Tibial nerve (tissue), 4 donors: ENCODE measurements at regions not wholly inside any gene's neighbourhood (a gene's known extent, or its start where the extent isn't known, plus 50 kb on each side); places are given as distances from the start of the nearest gene placed in this dataset.

ENCODE experiments used
- EP300 ChIP-seq, 2 donors: sonication (generic); formaldehyde crosslinking; IDR thresholded peaks; one replicate each; pipeline ENCODE4 v1.6.1; 2017; ENCODE audit warnings: antibody characterized with exemption in 2 of 2, mild to moderate bottlenecking in 1 of 2
- POLR2A ChIP-seq, 2 donors: fragments of 450-650 bp; IDR thresholded peaks; one replicate each; pipeline ENCODE4 v1.6.1; 2017; ENCODE audit warnings: antibody characterized with exemption in 2 of 2, mild to moderate bottlenecking in 2 of 2, moderate library complexity in 2 of 2
- TF ChIP-seq, protein P1 (sequence below), 5 experiments: fragments of 200-600 bp in 3 of 5; fragments of 450-650 bp in 2 of 5; sonication (generic) in 3 of 5; IDR thresholded peaks; one replicate each; pipeline ENCODE4 v1.5.1; 2016 to 2019; ENCODE audit warnings: antibody characterized with exemption in 5 of 5, mild to moderate bottlenecking in 3 of 5, moderate library complexity in 2 of 5

DNA sequence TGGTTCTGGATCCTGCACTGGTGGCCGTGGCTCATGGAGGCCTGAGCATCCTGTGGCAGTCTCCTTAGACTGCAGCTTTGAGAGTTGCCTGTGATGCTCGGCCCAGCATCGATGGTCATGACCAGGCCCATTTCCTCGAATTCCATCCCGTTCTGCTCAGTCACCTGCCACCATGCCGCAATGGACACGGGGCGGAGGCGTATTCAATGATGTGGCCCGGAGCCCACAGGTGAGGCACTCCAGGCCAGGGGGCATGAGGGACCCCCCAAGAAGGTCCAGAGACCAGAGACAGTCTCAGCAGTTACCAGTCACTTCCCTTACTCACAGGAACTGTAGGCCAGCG, 53.6 kb downstream of the SHANK2 start:
- TF ChIP-seq, protein P1, sequence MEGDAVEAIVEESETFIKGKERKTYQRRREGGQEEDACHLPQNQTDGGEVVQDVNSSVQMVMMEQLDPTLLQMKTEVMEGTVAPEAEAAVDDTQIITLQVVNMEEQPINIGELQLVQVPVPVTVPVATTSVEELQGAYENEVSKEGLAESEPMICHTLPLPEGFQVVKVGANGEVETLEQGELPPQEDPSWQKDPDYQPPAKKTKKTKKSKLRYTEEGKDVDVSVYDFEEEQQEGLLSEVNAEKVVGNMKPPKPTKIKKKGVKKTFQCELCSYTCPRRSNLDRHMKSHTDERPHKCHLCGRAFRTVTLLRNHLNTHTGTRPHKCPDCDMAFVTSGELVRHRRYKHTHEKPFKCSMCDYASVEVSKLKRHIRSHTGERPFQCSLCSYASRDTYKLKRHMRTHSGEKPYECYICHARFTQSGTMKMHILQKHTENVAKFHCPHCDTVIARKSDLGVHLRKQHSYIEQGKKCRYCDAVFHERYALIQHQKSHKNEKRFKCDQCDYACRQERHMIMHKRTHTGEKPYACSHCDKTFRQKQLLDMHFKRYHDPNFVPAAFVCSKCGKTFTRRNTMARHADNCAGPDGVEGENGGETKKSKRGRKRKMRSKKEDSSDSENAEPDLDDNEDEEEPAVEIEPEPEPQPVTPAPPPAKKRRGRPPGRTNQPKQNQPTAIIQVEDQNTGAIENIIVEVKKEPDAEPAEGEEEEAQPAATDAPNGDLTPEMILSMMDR (IDR thresholded peaks at IDR 0.05): no peak
- TF ChIP-seq POLR2A (IDR thresholded peaks at IDR 0.05) (no peak), EP300 (IDR thresholded peaks at IDR 0.05) (no peak)
